ENCODE measurements at regions not wholly inside any gene's neighbourhood (a gene's known extent, or its start where the extent isn't known, plus 50 kb on each side); places are given as distances from the start of the nearest gene placed in this dataset.

GRCh38 chr14:98130691-98131090 is 1141.3 kb downstream of the BCL11B start:
- H3K4me1 ChIP-seq (ENCODE audit: insufficient read depth, low read length), result no peaks in the 10 kb centered on the region
- no peak overlapping the region for H3K27ac ChIP-seq (ENCODE audit: extremely low read length, insufficient read depth, low read length)
- no peak for DNase-seq (ENCODE audit: low spot score)
- 4% methylated on average over 2 of the region's 2 CpGs for WGBS (ENCODE audit: low lambda C conversion rate)
- H4K20me1 ChIP-seq (ENCODE audit: insufficient read depth, low read length), result no peaks in the 10 kb centered on the region
- FAIRE-seq, result no peak
- no peak for ATAC-seq
- ChIA-PET POLR2A (no interaction called here), CTCF (ENCODE audit: low intra/inter-chr PET ratio, low total read pairs) (no interaction called here)
- no peaks in the 10 kb centered on the region; a peak in 1 of 5 replicates for H3K27me3 ChIP-seq (ENCODE audit: control insufficient read depth in 1 of 2, insufficient read depth in 2 of 2, low read length in 2 of 2)
- in situ Hi-C loops (cut with HindIII; ENCODE audit: extremely low pct_ligation_motif_present, low pct_unique_long_range_greater_than_20kb), result loop anchor here (25.0 kb wide), 1 partner anchor 1132 kb away; the partner anchor contains the start of gene BCL11B
- H3K9me3 ChIP-seq (ENCODE audit: low read length), result peaks cover 76% of the 10 kb centered on the region
- H3K79me2 ChIP-seq (ENCODE audit: insufficient read depth, low read length), result no peaks in the 10 kb centered on the region
- BruUV-seq (replicated peaks), result no TSS peak
- no peak overlapping the region for H3K9ac ChIP-seq (ENCODE audit: insufficient read depth, low read depth, low read length)
- H2AFZ ChIP-seq (ENCODE audit: low read length), result no peak overlapping the region
- H3K4me2 ChIP-seq (ENCODE audit: low read depth, low read length), result no peak overlapping the region
- TF ChIP-seq ZHX2 (IDR thresholded peaks at IDR 0.05; ENCODE audit: low read depth) (no peak), ZHX2 (CRISPR knock-in tag; IDR thresholded peaks at IDR 0.05; ENCODE audit: borderline replicate concordance) (no peak), MXD1 (CRISPR knock-in tag; IDR thresholded peaks at IDR 0.05) (no peak), MEF2D (CRISPR knock-in tag; IDR thresholded peaks at IDR 0.05) (no peak), GPN1 (CRISPR knock-in tag; IDR thresholded peaks at IDR 0.05; ENCODE audit: borderline replicate concordance) (no peak), ZNF569 (CRISPR knock-in tag; IDR thresholded peaks at IDR 0.05; ENCODE audit: borderline replicate concordance) (no peak), TBL1XR1 (IDR thresholded peaks at IDR 0.05; ENCODE audit: borderline replicate concordance, low read length, partially characterized antibody) (no peak), HNF1A (IDR thresholded peaks at IDR 0.05; ENCODE audit: low read depth) (no peak), HNF1A (CRISPR knock-in tag; IDR thresholded peaks at IDR 0.05; ENCODE audit: borderline replicate concordance) (no peak), MXI1 (IDR thresholded peaks at IDR 0.05; ENCODE audit: borderline replicate concordance, low read depth, low read length) (no peak), IKZF4 (CRISPR knock-in tag; IDR thresholded peaks at IDR 0.05; ENCODE audit: borderline replicate concordance, low read depth, not compliant biosample characterization) (no peak)
- no peak overlapping the region for H3K4me3 ChIP-seq (replicated peaks in 1 of 3; ENCODE audit: insufficient read depth in 1 of 3, low read depth in 2 of 3, low read length in 3 of 3)
- H3K36me3 ChIP-seq (replicated peaks in 1 of 2; ENCODE audit: control insufficient read depth in 1 of 2, insufficient read depth in 2 of 2, low read length in 2 of 2), result no peaks in the 10 kb centered on the region
- intact Hi-C loops (cut with micrococcal nuclease; ENCODE audit: unreplicated experiment), result no loop called here

Measured in HepG2 (cell line).